H9 (cell line): ENCODE measurements at regions not wholly inside any gene's neighbourhood (a gene's known extent, or its start where the extent isn't known, plus 50 kb on each side); places are given as distances from the start of the nearest gene placed in this dataset.

Source experiments
- DNase-seq: peaks from one replicate; pipeline ENCODE4 v3.0.0-alpha.2; 2017
- H2AFZ ChIP-seq: one replicate; pipeline ENCODE4 v1.6.1; 2013; ENCODE audit warnings: mild to moderate bottlenecking, low read length, control low read depth, moderate library complexity
- H2AK5ac ChIP-seq: 2 replicates; pipeline ENCODE4 v1.6.1; 2013; ENCODE audit warnings: low read length, control low read depth, mixed read lengths; ENCODE audit not compliant: insufficient read length
- H2BK120ac ChIP-seq: one replicate; pipeline ENCODE4 v1.6.1; 2013; ENCODE audit warnings: low read depth, mild to moderate bottlenecking, low read length, control low read depth, inconsistent platforms; ENCODE audit not compliant: poor library complexity, severe bottlenecking
- H2BK12ac ChIP-seq: 2 replicates; pipeline ENCODE4 v1.6.1; 2013; ENCODE audit warnings: low read length, control low read depth, mixed read lengths, low read depth; ENCODE audit not compliant: insufficient read length
- H2BK15ac ChIP-seq: 2 replicates; pipeline ENCODE4 v1.6.1; 2013; ENCODE audit warnings: low read depth, low read length, control low read depth
- H2BK20ac ChIP-seq: one replicate; pipeline ENCODE4 v1.6.1; 2013; ENCODE audit warnings: low read depth, mild to moderate bottlenecking, low read length, control low read depth, inconsistent platforms; ENCODE audit not compliant: poor library complexity, severe bottlenecking
- H2BK5ac ChIP-seq: 2 replicates; pipeline ENCODE4 v1.6.1; 2013; ENCODE audit warnings: low read length, control low read depth, mixed read lengths; ENCODE audit not compliant: insufficient read length
- H3K14ac ChIP-seq: 2 replicates; pipeline ENCODE4 v1.6.1; 2013; ENCODE audit warnings: low read length, control low read depth; ENCODE audit not compliant: insufficient read depth
- H3K18ac ChIP-seq: 2 replicates; pipeline ENCODE4 v1.6.1; 2013; ENCODE audit warnings: low read depth, mild to moderate bottlenecking, mixed read lengths, low read length, control low read depth; ENCODE audit not compliant: insufficient read length
- H3K23ac ChIP-seq: 2 replicates; pipeline ENCODE4 v1.6.1; 2013; ENCODE audit warnings: low read length, control low read depth, mixed read lengths, low read depth; ENCODE audit not compliant: insufficient read length
- H3K23me2 ChIP-seq: 2 replicates; pipeline ENCODE4 v1.6.1; 2013; ENCODE audit warnings: low read depth, mild to moderate bottlenecking, mixed read lengths, low read length, control low read depth; ENCODE audit not compliant: insufficient read length, poor library complexity, severe bottlenecking
- H3K27ac ChIP-seq: 2 replicates; pipeline ENCODE4 v1.5.1; 2013; ENCODE audit warnings: low read length, control low read depth, mixed read lengths, low read depth; ENCODE audit not compliant: insufficient read length
- H3K27me3 ChIP-seq: 2 replicates; pipeline ENCODE4 v1.6.1; 2013; ENCODE audit warnings: low read length, control low read depth, inconsistent platforms; ENCODE audit not compliant: insufficient read depth
- H3K4ac ChIP-seq: 2 replicates; pipeline ENCODE4 v1.6.1; 2013; ENCODE audit warnings: low read depth, mild to moderate bottlenecking, control low read depth, inconsistent platforms, low read length, moderate library complexity
- H3K4me1 ChIP-seq: 2 replicates; pipeline ENCODE4 v1.6.1; 2013; ENCODE audit warnings: low read length, control low read depth, inconsistent platforms; ENCODE audit not compliant: insufficient read depth
- H3K4me2 ChIP-seq: 2 replicates; pipeline ENCODE4 v1.6.1; 2013; ENCODE audit warnings: low read length, control low read depth, mixed read lengths; ENCODE audit not compliant: insufficient read length, insufficient read depth
- H3K56ac ChIP-seq: 2 replicates; pipeline ENCODE4 v1.6.1; 2013; ENCODE audit warnings: low read depth, mild to moderate bottlenecking, mixed read lengths, low read length, control low read depth; ENCODE audit not compliant: insufficient read length
- H3K79me1 ChIP-seq: 2 replicates; pipeline ENCODE4 v1.6.1; 2013; ENCODE audit warnings: low read depth, mild to moderate bottlenecking, moderate library complexity, low read length, control low read depth, inconsistent platforms; ENCODE audit not compliant: insufficient read depth, poor library complexity, severe bottlenecking
- H3K79me2 ChIP-seq: 2 replicates; pipeline ENCODE4 v1.6.1; 2013; ENCODE audit warnings: low read length, control low read depth, inconsistent platforms; ENCODE audit not compliant: insufficient read depth
- H3K9ac ChIP-seq: 2 replicates; pipeline ENCODE4 v1.6.1; 2013; ENCODE audit warnings: low read length, control low read depth, mixed read lengths; ENCODE audit not compliant: insufficient read length; ENCODE audit errors: extremely low read depth
- H3K9me3 ChIP-seq: one replicate; pipeline ENCODE4 v1.6.1; 2013; ENCODE audit warnings: low read depth, low read length, inconsistent platforms; ENCODE audit not compliant: control insufficient read depth
- H3T11ph ChIP-seq: one replicate; pipeline ENCODE4 v1.6.1; 2013; ENCODE audit warnings: mild to moderate bottlenecking, low read length, control low read depth, inconsistent platforms
- H4K20me1 ChIP-seq: one replicate; pipeline ENCODE4 v1.6.1; 2013; ENCODE audit not compliant: control insufficient read depth, insufficient read length, insufficient read depth
- H4K5ac ChIP-seq: 2 replicates; pipeline ENCODE4 v1.6.1; 2013; ENCODE audit warnings: low read depth, mild to moderate bottlenecking, mixed read lengths, low read length, control low read depth; ENCODE audit not compliant: insufficient read length
- H4K8ac ChIP-seq: replicated peaks from 2 replicates; pipeline ENCODE4 v1.6.1; 2013; ENCODE audit warnings: low read length, control low read depth, mixed read lengths, low read depth; ENCODE audit not compliant: insufficient read length
- H4K91ac ChIP-seq: 2 replicates; pipeline ENCODE4 v1.6.1; 2013; ENCODE audit warnings: low read depth, mild to moderate bottlenecking, moderate library complexity, mixed read lengths, low read length, control low read depth; ENCODE audit not compliant: insufficient read length
- H3K27ac Mint-ChIP-seq, 3 experiments: 2 replicates in 2 of 3; 3 replicates in 1 of 3; pipeline ENCODE4 v1.8.0; 2020 to 2021; ENCODE audit warnings: mixed read lengths in 3 of 3, mild to moderate bottlenecking in 1 of 3, moderate library complexity in 1 of 3
- H3K27me3 Mint-ChIP-seq: 2 replicates; pipeline ENCODE4 v1.8.0; 2021; ENCODE audit warnings: low read depth, mild to moderate bottlenecking, moderate library complexity, mixed read lengths
- H3K36me3 Mint-ChIP-seq, 3 experiments: 2 replicates in 2 of 3; 3 replicates in 1 of 3; pipeline ENCODE4 v1.8.0; 2020 to 2021; ENCODE audit warnings: low read depth in 3 of 3, mixed read lengths in 3 of 3; ENCODE audit not compliant: insufficient read depth in 1 of 3
- H3K4me1 Mint-ChIP-seq, 2 experiments: 2 replicates each; pipeline ENCODE4 v1.8.0; 2020; ENCODE audit warnings: mixed read lengths in 2 of 2
- H3K4me3 Mint-ChIP-seq, 2 experiments: 2 replicates in 1 of 2; 3 replicates in 1 of 2; pipeline ENCODE4 v1.8.0; 2020 to 2021; ENCODE audit warnings: mild to moderate bottlenecking in 2 of 2, mixed read lengths in 2 of 2, moderate library complexity in 1 of 2
- H3K9me3 Mint-ChIP-seq, 2 experiments: 2 replicates in 1 of 2; 3 replicates in 1 of 2; pipeline ENCODE4 v1.8.0; 2020; ENCODE audit warnings: mild to moderate bottlenecking in 2 of 2, mixed read lengths in 2 of 2, moderate library complexity in 1 of 2
- TF ChIP-seq, protein P1 (sequence below): fragments of 200-600 bp; sonication (generic); conservative IDR thresholded peaks from 3 replicates; pipeline ENCODE4 v1.8.0; 2021; ENCODE audit warnings: antibody characterized with exemption, mild to moderate bottlenecking

DNA sequence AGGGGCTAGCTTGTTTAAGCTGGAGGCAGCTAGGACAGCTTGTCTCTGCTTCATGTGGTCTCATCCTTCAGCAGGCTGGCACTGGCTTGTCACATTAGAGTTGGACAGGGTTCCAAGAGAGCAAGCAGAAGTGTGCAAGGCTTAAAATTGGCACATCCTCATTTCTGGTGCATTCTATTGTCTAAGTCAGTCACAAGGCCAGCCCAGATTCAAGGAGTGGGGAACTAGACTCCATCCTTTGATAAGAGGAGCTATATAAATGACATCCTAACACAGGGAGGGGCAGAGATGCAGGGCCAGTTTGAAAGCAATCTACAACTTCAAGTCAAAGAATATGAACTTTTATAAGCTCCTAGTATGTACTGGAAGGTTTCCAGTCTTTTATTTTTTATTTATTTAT, 313.2 kb downstream of the PTTG2 start:
- Mint-ChIP-seq H3K4me1 (peaks cover 8 to 10% of the 10 kb centered on the region in 2 experiments), H3K27ac (no peak overlapping the region), H3K36me3 (peaks cover 0 to 7% (median 0%) of the 10 kb centered on the region in 3 experiments; a peak in 2 of 7 replicates), H3K27me3 (no peaks in the 10 kb centered on the region), H3K9me3 (peaks cover 8% of the 10 kb centered on the region in 2 experiments; a peak in 4 of 5 replicates), H3K4me3 (no peak overlapping the region)
- H4K91ac ChIP-seq = no peak overlapping the region
- H3K9ac ChIP-seq = no peak overlapping the region
- H3K79me2 ChIP-seq = no peaks in the 10 kb centered on the region
- no peak overlapping the region for H2BK5ac ChIP-seq
- H2AFZ ChIP-seq = no peak overlapping the region
- H3K4ac ChIP-seq = no peak overlapping the region
- no peak overlapping the region for H3K14ac ChIP-seq
- no peak overlapping the region for H2BK120ac ChIP-seq
- no peaks in the 10 kb centered on the region for H3K79me1 ChIP-seq
- no peak overlapping the region for H4K8ac ChIP-seq
- H3T11ph ChIP-seq = no peak overlapping the region
- no peak overlapping the region for H2BK20ac ChIP-seq
- H3K4me2 ChIP-seq = no peak overlapping the region
- no peaks in the 10 kb centered on the region for H3K23me2 ChIP-seq
- no peaks in the 10 kb centered on the region for H3K9me3 ChIP-seq
- H3K23ac ChIP-seq = no peak overlapping the region
- no peak overlapping the region for H4K5ac ChIP-seq
- H3K18ac ChIP-seq = no peak overlapping the region
- TF ChIP-seq, protein P1, sequence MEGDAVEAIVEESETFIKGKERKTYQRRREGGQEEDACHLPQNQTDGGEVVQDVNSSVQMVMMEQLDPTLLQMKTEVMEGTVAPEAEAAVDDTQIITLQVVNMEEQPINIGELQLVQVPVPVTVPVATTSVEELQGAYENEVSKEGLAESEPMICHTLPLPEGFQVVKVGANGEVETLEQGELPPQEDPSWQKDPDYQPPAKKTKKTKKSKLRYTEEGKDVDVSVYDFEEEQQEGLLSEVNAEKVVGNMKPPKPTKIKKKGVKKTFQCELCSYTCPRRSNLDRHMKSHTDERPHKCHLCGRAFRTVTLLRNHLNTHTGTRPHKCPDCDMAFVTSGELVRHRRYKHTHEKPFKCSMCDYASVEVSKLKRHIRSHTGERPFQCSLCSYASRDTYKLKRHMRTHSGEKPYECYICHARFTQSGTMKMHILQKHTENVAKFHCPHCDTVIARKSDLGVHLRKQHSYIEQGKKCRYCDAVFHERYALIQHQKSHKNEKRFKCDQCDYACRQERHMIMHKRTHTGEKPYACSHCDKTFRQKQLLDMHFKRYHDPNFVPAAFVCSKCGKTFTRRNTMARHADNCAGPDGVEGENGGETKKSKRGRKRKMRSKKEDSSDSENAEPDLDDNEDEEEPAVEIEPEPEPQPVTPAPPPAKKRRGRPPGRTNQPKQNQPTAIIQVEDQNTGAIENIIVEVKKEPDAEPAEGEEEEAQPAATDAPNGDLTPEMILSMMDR = no peak
- no peak overlapping the region for H2BK12ac ChIP-seq
- no peak overlapping the region for H2BK15ac ChIP-seq
- H2AK5ac ChIP-seq = no peak overlapping the region
- no peak overlapping the region for H3K27ac ChIP-seq
- no peak overlapping the region for H3K56ac ChIP-seq
- no peak for DNase-seq
- H4K20me1 ChIP-seq = no peaks in the 10 kb centered on the region
- no peaks in the 10 kb centered on the region; the same call in 1 of the 2 replicates for H3K4me1 ChIP-seq
- no peaks in the 10 kb centered on the region for H3K27me3 ChIP-seq
